GM23338 (cell line): ENCODE measurements at regions not wholly inside any gene's neighbourhood (a gene's known extent, or its start where the extent isn't known, plus 50 kb on each side); places are given as distances from the start of the nearest gene placed in this dataset.

ENCODE experiments used
- CREB1 ChIP-seq: fragments of 250-450 bp; sonication (Bioruptor Pico); IDR thresholded peaks from 2 replicates; pipeline ENCODE4 v1.5.0; 2020; ENCODE audit warnings: low read depth, mild to moderate bottlenecking, moderate library complexity
- CTCF ChIP-seq, 2 experiments: fragments of 200-600 bp in 1 of 2; sonication (generic) in 1 of 2; conservative IDR thresholded peaks; 2 replicates each; pipeline versions ENCODE4 v1.5.1 to v1.6.1; 2016 to 2017; ENCODE audit warnings: antibody characterized with exemption in 2 of 2, low read depth in 2 of 2, mild to moderate bottlenecking in 2 of 2, moderate library complexity in 1 of 2
- ETS1 ChIP-seq: IDR thresholded peaks from 2 replicates; pipeline ENCODE4 v1.6.1; 2016; ENCODE audit warnings: antibody characterized with exemption
- EZH2 ChIP-seq: fragments of 200-600 bp; sonication (generic); IDR thresholded peaks from one replicate; pipeline ENCODE4 v1.8.0; 2017; ENCODE audit warnings: antibody characterized with exemption, mild to moderate bottlenecking, low read depth; ENCODE audit not compliant: unreplicated experiment
- EZH2phosphoT487 ChIP-seq: fragments of 200-600 bp; sonication (generic); IDR thresholded peaks from one replicate; pipeline ENCODE4 v1.8.1; 2018; ENCODE audit warnings: antibody characterized with exemption; ENCODE audit not compliant: unreplicated experiment
- JUNB ChIP-seq: IDR thresholded peaks from one replicate; pipeline ENCODE4 v1.6.1; 2016; ENCODE audit warnings: antibody characterized with exemption; ENCODE audit not compliant: unreplicated experiment
- POLR2AphosphoS5 ChIP-seq: IDR thresholded peaks from 2 replicates; pipeline ENCODE4 v1.6.1; 2016; ENCODE audit warnings: antibody characterized with exemption, low read depth
- ZNF114 ChIP-seq: fragments of 250-450 bp; sonication (Bioruptor Pico); IDR thresholded peaks from 2 replicates; pipeline ENCODE4 v1.5.0; 2020; ENCODE audit warnings: mild to moderate bottlenecking, moderate library complexity
- ZNF331 ChIP-seq: fragments of 250-450 bp; sonication (Bioruptor Pico); IDR thresholded peaks from 2 replicates; pipeline ENCODE4 v1.5.0; 2020; ENCODE audit warnings: low read depth, mild to moderate bottlenecking, moderate library complexity
- TF ChIP-seq, protein P1 (sequence below): IDR thresholded peaks from one replicate; pipeline ENCODE4 v1.6.1; 2018; ENCODE audit warnings: antibody characterized with exemption; ENCODE audit not compliant: unreplicated experiment

- TF ChIP-seq EZH2 (no peak), ETS1 (no peak), CTCF (conservative IDR thresholded peaks at IDR 0.05; ENCODE audit: low read depth in 2 of 2) (no peak), POLR2AphosphoS5 (no peak), CREB1 (CRISPR knock-in tag) (no peak), EZH2phosphoT487 (no peak), ZNF331 (no peak), JUNB (no peak), ZNF114 (no peak)
- TF ChIP-seq, protein P1, sequence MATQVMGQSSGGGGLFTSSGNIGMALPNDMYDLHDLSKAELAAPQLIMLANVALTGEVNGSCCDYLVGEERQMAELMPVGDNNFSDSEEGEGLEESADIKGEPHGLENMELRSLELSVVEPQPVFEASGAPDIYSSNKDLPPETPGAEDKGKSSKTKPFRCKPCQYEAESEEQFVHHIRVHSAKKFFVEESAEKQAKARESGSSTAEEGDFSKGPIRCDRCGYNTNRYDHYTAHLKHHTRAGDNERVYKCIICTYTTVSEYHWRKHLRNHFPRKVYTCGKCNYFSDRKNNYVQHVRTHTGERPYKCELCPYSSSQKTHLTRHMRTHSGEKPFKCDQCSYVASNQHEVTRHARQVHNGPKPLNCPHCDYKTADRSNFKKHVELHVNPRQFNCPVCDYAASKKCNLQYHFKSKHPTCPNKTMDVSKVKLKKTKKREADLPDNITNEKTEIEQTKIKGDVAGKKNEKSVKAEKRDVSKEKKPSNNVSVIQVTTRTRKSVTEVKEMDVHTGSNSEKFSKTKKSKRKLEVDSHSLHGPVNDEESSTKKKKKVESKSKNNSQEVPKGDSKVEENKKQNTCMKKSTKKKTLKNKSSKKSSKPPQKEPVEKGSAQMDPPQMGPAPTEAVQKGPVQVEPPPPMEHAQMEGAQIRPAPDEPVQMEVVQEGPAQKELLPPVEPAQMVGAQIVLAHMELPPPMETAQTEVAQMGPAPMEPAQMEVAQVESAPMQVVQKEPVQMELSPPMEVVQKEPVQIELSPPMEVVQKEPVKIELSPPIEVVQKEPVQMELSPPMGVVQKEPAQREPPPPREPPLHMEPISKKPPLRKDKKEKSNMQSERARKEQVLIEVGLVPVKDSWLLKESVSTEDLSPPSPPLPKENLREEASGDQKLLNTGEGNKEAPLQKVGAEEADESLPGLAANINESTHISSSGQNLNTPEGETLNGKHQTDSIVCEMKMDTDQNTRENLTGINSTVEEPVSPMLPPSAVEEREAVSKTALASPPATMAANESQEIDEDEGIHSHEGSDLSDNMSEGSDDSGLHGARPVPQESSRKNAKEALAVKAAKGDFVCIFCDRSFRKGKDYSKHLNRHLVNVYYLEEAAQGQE: no peak
Observed at GRCh38 chr4:148958317-148958716, 516.1 kb upstream of the NR3C2 start.
